Thoracic aorta (tissue), 2 donors: ENCODE measurements at regions not wholly inside any gene's neighbourhood (a gene's known extent, or its start where the extent isn't known, plus 50 kb on each side); places are given as distances from the start of the nearest gene placed in this dataset.
A peak's percentile ranks its signal among the peaks of the same experiment; 100 is the strongest.
"Not testable (repeated sequence)": the region's sequence is repeated elsewhere in the genome, so short reads cannot be mapped to it uniquely, and the experiment has no call there.

Experiments
- ATAC-seq: fragments of 150-250 bp; one replicate; pipeline ENCODE4 v1.8.0; 2017; ENCODE audit warnings: low read depth; ENCODE audit not compliant: insufficient number of reproducible peaks, low FRiP score
- DNase-seq: peaks from one replicate; pipeline ENCODE4 v3.0.0-alpha.2; 2020; ENCODE audit warnings: low spot score
- H3K27ac ChIP-seq, 2 donors: fragments of 200-600 bp; sonication (generic); 1 replicate in 1 of 2; 2 replicates in 1 of 2; pipeline ENCODE4 v1.5.1; 2016; ENCODE audit warnings: mild to moderate bottlenecking in 2 of 2, moderate library complexity in 2 of 2
- H3K27me3 ChIP-seq: fragments of 200-600 bp; sonication (generic); replicated peaks from 2 replicates; pipeline ENCODE4 v1.6.0; 2016; ENCODE audit warnings: mild to moderate bottlenecking; ENCODE audit not compliant: insufficient read depth
- H3K36me3 ChIP-seq: fragments of 200-600 bp; sonication (generic); one replicate; pipeline ENCODE4 v1.5.1; 2016
- H3K4me1 ChIP-seq, 2 donors: fragments of 200-600 bp; sonication (generic); 1 replicate in 1 of 2; 2 replicates in 1 of 2; pipeline versions ENCODE4 v1.5.1 to v1.6.0; 2016; ENCODE audit warnings: low read depth in 2 of 2, mild to moderate bottlenecking in 1 of 2; ENCODE audit not compliant: control insufficient read depth in 1 of 2
- H3K4me3 ChIP-seq: fragments of 200-600 bp; sonication (generic); 2 replicates; pipeline ENCODE4 v1.5.1; 2016; ENCODE audit warnings: mild to moderate bottlenecking
- H3K9me3 ChIP-seq: fragments of 200-600 bp; sonication (generic); 2 replicates; pipeline ENCODE4 v1.5.1; 2016
- TF ChIP-seq, protein P1 (sequence below): fragments of 200-600 bp; sonication (generic); IDR thresholded peaks from one replicate; pipeline ENCODE4 v1.5.1; 2019; ENCODE audit warnings: antibody characterized with exemption

DNA sequence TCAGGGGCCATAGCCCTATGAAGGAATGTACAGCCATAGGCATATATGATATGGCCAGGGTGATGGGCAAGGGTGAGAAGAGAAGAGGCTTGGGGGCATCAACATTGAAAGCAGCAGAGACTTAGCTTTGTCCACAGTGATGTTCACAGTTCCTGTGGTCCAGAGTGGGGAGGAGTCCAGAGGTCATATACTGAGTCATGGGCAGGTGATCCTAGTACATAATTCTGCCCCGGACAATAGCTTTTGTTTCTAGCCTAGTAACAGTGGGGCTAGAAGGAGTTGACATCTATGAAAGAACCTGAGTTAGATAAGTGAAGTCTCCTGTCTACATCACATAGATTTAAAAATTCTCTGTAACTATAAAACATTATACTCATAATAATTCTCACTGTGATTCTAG is 496.3 kb upstream of the TNP1 start:
- no peaks in the 10 kb centered on the region for H3K9me3 ChIP-seq
- no peak overlapping the region for H3K4me3 ChIP-seq
- no peaks in the 10 kb centered on the region for H3K27me3 ChIP-seq
- H3K27ac ChIP-seq: peak overlapping the region; percentile 58 to 80
- H3K36me3 ChIP-seq: no peaks in the 10 kb centered on the region
- DNase-seq: no peak
- peaks cover 36 to 77% of the 10 kb centered on the region in 2 donors for H3K4me1 ChIP-seq
- TF ChIP-seq, protein P1, sequence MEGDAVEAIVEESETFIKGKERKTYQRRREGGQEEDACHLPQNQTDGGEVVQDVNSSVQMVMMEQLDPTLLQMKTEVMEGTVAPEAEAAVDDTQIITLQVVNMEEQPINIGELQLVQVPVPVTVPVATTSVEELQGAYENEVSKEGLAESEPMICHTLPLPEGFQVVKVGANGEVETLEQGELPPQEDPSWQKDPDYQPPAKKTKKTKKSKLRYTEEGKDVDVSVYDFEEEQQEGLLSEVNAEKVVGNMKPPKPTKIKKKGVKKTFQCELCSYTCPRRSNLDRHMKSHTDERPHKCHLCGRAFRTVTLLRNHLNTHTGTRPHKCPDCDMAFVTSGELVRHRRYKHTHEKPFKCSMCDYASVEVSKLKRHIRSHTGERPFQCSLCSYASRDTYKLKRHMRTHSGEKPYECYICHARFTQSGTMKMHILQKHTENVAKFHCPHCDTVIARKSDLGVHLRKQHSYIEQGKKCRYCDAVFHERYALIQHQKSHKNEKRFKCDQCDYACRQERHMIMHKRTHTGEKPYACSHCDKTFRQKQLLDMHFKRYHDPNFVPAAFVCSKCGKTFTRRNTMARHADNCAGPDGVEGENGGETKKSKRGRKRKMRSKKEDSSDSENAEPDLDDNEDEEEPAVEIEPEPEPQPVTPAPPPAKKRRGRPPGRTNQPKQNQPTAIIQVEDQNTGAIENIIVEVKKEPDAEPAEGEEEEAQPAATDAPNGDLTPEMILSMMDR: no peak
- ATAC-seq: no peak

DNA sequence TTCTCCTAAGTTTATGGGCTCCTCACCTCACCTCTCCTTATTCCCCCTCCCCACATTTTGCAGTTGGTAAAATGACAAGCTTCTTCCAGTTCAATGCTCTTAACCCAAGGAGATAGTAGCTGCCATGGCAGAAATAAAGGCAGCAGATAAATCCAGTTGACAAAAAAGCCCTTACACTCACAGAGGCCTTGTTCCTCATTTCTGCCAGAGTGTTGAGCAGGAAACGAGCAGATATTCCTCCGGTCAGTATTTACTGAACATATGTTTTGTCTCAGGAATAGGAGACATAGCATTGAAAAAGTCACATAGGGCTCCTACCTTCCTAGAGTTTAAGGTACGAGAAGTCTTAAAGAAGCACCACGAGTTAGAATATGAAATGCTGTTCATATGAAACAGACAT is 493.7 kb upstream of the TNP1 start:
- Histone ChIP-seq H3K27ac (no peak overlapping the region), H3K36me3 (no peaks in the 10 kb centered on the region), H3K9me3 (no peaks in the 10 kb centered on the region), H3K4me1 (peaks cover 24 to 51% of the 10 kb centered on the region in 2 donors), H3K4me3 (no peak overlapping the region), H3K27me3 (no peaks in the 10 kb centered on the region)
- ATAC-seq (no peak), DNase-seq (no peak)
- TF ChIP-seq, protein P1: no peak

DNA sequence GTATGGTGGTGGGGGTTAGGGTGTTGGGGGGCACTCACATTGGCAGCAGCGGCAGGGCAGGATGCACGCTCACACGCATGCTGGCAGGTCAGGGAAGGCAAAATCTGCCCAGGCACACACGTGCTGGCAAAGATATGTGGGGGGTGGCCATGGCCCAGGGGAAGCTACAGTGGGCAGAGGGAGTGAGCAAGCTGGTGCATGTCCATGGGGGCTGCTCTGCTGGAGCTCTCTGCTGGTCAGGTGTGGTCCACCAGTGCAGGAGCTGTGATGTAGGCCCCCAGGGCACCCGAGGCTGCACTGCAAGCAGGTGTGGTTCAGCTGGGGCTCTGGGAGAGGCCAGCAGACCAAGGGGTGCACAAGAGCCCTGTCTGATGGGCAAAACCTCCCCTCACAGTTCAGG is 491.5 kb upstream of the TNP1 start:
- Histone ChIP-seq H3K9me3 (no peaks in the 10 kb centered on the region), H3K27ac (no peak overlapping the region), H3K36me3 (no peaks in the 10 kb centered on the region), H3K27me3 (no peaks in the 10 kb centered on the region), H3K4me3 (no peak overlapping the region), H3K4me1 (peaks cover 10 to 29% of the 10 kb centered on the region in 2 donors)
- DNase-seq (no peak), ATAC-seq (no peak)
- TF ChIP-seq, protein P1: no peak

DNA sequence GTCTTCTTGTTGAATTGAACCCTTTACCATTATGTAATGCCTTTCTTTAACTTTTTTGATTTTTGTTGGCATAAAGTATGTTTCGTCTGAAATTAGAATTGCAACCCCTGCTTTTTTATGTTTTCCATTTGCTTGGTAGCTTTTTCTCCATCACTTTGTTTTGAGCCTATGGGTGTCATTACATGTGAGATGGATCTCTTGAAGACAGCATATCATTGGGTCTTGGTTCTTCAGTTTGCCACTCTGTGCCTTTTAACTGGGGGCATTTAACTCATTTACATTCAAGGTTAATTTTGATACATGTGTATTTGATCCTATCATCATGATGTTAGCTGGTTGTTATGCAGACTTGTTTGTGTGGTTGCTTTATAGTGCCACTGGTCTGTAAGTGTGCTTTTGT is 489.4 kb upstream of the TNP1 start:
- Histone ChIP-seq H3K27me3 (no peaks in the 10 kb centered on the region), H3K27ac (no peak overlapping the region), H3K4me3 (no peak overlapping the region), H3K4me1 (peaks cover 2 to 9% of the 10 kb centered on the region in 2 donors), H3K9me3 (no peaks in the 10 kb centered on the region), H3K36me3 (no peaks in the 10 kb centered on the region)
- ATAC-seq (no peak), DNase-seq (no peak)
- TF ChIP-seq, protein P1: no peak

DNA sequence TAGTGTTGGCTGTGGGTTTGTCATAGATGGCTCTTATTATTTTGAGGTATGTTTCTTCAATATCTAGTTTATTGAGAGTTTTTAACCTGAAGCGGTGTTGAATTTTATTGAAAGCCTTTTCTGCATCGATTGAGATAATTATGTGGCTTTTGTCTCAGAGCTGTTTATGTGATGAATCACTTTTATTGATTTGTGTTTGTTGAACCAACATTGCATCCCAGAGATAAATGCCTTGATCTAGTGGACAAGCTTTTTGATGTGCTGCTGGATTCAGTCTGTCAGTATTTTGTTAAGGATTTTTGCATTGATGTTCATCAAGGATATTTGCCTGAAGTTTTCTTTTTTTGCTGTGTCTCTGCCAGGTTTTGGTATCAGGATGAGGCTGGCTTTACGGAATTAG is 487.8 kb upstream of the TNP1 start:
- ATAC-seq, H3K4me1 ChIP-seq, H3K4me3 ChIP-seq, H3K27me3 ChIP-seq, H3K36me3 ChIP-seq, DNase-seq, H3K27ac ChIP-seq, H3K9me3 ChIP-seq: not testable (repeated sequence)

DNA sequence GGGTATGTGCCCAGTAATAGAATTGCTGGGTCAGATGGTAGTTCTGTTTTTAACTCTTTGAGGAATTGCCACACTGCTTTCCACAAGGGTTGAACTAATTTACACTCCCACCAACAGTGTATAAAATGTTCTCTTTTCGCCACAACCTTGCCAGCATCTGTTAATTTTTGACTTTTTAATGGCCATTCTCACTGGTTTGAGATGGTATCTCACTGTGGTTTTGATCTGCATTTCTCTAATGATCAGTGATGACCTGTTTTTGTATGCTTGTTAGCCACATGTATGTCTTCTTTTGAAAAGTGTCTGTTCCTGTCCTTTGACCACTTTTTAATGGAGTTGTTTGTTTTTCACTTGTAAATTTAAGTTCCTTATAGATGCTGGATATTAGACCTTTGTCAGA is 486.2 kb upstream of the TNP1 start:
- H3K36me3 ChIP-seq, H3K4me3 ChIP-seq, DNase-seq, H3K27ac ChIP-seq, H3K27me3 ChIP-seq, H3K9me3 ChIP-seq, H3K4me1 ChIP-seq, ATAC-seq: not testable (repeated sequence)
